GM12873 (cell line): ENCODE measurements at regions not wholly inside any gene's neighbourhood (a gene's known extent, or its start where the extent isn't known, plus 50 kb on each side); places are given as distances from the start of the nearest gene placed in this dataset.

ENCODE experiments used
- TF ChIP-seq, protein P1 (sequence below): IDR thresholded peaks from 2 replicates; pipeline ENCODE4 v1.5.1; 2012; ENCODE audit warnings: low read depth, mild to moderate bottlenecking, moderate library complexity, low read length, control low read depth; ENCODE audit not compliant: insufficient read depth; ENCODE audit errors: missing control alignments

GRCh38 chr6:27830212-27830599, 82.0 kb downstream of the OR2B2 start:
- TF ChIP-seq, protein P1, sequence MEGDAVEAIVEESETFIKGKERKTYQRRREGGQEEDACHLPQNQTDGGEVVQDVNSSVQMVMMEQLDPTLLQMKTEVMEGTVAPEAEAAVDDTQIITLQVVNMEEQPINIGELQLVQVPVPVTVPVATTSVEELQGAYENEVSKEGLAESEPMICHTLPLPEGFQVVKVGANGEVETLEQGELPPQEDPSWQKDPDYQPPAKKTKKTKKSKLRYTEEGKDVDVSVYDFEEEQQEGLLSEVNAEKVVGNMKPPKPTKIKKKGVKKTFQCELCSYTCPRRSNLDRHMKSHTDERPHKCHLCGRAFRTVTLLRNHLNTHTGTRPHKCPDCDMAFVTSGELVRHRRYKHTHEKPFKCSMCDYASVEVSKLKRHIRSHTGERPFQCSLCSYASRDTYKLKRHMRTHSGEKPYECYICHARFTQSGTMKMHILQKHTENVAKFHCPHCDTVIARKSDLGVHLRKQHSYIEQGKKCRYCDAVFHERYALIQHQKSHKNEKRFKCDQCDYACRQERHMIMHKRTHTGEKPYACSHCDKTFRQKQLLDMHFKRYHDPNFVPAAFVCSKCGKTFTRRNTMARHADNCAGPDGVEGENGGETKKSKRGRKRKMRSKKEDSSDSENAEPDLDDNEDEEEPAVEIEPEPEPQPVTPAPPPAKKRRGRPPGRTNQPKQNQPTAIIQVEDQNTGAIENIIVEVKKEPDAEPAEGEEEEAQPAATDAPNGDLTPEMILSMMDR = no peak

DNA sequence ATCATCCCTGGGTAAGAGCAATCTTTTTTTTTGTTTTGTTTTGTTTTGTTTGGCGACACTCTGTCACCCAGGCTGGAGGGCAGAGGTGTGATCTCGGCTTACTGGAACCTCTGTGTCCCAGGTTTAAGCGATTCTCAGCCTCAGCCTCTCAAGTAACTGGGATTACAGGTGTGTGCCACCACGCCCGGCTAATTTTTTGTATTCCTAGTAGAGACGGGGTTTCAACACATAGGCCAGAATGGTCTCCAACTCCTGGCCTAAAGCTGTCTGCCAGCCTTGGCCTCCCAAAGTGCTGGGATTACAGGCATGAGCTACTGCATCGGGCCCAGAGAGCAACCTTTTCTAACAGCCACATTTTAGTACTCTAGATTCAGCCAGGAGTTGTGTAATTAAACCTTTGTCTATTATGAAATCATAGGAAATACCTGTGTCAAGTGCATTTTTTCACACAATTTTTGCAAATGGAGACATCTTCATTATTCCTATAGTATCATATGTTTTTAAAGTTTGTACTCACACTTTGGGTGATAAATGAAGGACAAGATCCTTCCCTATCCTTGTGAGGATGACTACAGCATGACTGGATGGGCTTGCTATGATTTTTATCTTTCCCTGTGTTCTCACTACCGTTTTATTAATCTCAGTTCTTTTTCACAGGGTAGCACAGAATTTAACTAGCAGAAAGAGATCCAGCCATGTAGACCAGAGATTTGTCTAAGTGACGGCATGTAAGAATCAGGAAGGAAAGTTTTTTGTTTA, 82.6 kb downstream of the OR2B2 start:
- TF ChIP-seq, protein P1 = no peak

GRCh38 chr6:27825025-27825793, 87.0 kb downstream of the OR2B2 start:
- TF ChIP-seq, protein P1 = no peak

DNA sequence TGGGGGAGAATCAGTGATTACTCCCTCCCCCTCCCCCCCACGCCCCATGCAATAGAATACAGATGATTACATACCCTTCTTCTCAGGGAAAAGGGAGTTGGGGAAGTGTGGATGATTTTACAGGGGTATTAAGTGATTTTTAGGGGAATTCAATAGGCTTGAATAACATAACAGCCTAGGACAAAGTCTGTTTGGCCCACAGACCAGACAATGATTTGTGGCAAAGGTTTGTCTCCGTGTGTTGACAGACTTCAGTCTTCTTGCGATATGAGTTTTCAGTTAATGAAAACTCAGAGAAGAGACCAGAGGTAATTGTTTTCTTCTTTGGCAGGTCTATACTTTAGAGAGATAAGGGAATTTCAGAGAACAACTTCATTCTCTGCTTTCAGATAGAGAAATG, 95.3 kb downstream of the OR2B2 start:
- TF ChIP-seq, protein P1 = no peak

DNA sequence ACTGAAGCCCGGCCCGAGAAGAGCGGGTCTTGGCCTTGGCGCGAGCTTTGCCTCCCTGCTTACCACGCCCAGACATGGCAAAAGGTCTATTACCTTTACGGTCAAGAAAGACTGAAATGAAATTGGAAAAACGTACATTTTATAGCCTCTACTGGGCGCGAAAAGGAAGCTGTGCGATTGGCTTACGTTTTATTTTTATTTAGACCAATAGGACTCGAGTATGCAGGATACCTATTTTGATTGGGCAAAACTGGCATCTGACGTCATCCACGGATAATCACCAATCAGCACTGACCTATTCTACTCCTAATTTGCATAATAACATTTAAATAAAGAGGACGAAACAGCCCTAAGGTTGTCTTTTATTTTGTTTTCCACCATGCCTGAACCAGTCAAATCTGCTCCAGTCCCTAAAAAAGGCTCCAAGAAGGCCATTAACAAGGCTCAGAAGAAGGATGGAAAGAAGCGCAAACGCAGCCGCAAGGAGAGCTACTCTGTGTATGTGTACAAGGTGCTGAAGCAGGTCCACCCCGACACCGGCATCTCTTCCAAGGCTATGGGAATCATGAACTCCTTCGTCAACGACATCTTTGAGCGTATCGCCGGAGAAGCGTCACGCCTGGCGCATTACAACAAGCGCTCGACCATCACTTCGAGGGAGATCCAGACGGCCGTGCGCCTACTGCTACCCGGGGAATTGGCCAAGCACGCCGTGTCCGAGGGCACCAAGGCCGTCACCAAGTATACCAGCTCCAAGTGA, 97.4 kb downstream of the OR2B2 start:
- TF ChIP-seq, protein P1 = no peak

DNA sequence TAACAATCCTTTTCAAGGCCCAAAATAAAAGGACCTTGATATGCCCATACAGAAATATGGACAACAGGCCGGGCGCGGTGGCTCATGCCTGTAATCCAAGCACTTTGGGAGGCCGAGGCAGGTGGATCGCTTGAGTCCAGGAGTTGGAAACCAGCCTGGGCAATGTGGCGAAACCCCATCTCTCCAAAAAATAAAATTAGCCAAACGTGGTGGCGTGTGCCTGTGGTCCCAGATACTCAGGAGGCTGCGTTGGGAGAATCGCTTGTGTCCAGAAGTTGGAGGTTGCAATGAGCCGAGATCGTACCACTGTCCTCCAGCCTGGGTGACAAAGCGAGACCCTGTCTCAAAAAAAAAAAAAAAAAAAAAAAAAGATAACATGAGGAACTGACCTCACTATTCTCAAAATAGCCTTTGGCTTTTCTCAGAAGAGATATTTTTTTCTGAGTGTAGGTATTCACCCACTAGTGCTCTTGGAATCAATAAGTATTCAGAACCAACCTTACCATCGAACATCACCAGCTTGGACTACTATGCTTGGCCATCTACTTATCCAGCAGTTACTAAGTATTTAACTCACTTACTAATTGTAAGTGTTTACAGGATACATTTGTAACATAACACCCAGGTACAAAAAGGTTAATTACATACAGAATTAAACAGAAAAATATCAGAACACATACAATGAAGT, 99.2 kb downstream of the OR2B2 start:
- TF ChIP-seq, protein P1 = no peak
